ENCODE measurements at regions not wholly inside any gene's neighbourhood (a gene's known extent, or its start where the extent isn't known, plus 50 kb on each side); places are given as distances from the start of the nearest gene placed in this dataset.

GRCh38 chr5:120083851-120084542, 380.1 kb upstream of the PRR16 start:
- Histone ChIP-seq H3K9ac (no peak overlapping the region), H3K4me1 (ENCODE audit: control insufficient read depth in 1 of 2, insufficient read depth in 2 of 2, low read depth in 1 of 2, low read length in 1 of 2) (no peaks in the 10 kb centered on the region; a peak in 1 of 4 replicates), H3K27ac (ENCODE audit: low read depth in 2 of 2, low read length in 1 of 2) (no peak overlapping the region), H3K36me3 (replicated peaks in 1 of 2; ENCODE audit: control insufficient read depth in 1 of 2, insufficient read depth in 2 of 2, low read length in 1 of 2) (no peaks in the 10 kb centered on the region), H3F3A (replicated peaks; ENCODE audit: insufficient read depth) (no peaks in the 10 kb centered on the region), H3K4me3 (ENCODE audit: low read depth in 2 of 2, low read length in 1 of 2) (no peak overlapping the region), H3K9me2 (no peaks in the 10 kb centered on the region), H3K4me2 (no peak overlapping the region), H3K79me2 (ENCODE audit: insufficient read depth) (no peaks in the 10 kb centered on the region), H4K20me1 (ENCODE audit: insufficient read depth) (no peaks in the 10 kb centered on the region), H3K27me3 (ENCODE audit: insufficient read depth) (no peaks in the 10 kb centered on the region), H2AFZ (ENCODE audit: low read depth) (no peak overlapping the region), H3K9me3 (no peaks in the 10 kb centered on the region)
- ChIA-PET CTCF (interaction anchor here (0.7 kb wide), 1 partner anchor 106 kb away, joined by 3 read pairs; no protein-coding TSS in a partner anchor), POLR2A (no interaction called here)
- TF ChIP-seq GATA2 (CRISPR knock-in tag; IDR thresholded peaks at IDR 0.05): no peak
- TF ChIP-seq CHD2 (IDR thresholded peaks at IDR 0.05; ENCODE audit: low read length, partially characterized antibody): no peak
- TF ChIP-seq RAD21 (IDR thresholded peaks at IDR 0.05; ENCODE audit: low read length): no peak
- TF ChIP-seq MEF2A (IDR thresholded peaks at IDR 0.05; ENCODE audit: borderline replicate concordance, low read depth): no peak
- no peak for TF ChIP-seq ZBTB33 (IDR thresholded peaks at IDR 0.05; ENCODE audit: borderline replicate concordance, low read depth)
- no peak for TF ChIP-seq IRF3 (IDR thresholded peaks at IDR 0.05; ENCODE audit: low read depth, low read length)
- no peak for TF ChIP-seq GABPA (IDR thresholded peaks at IDR 0.05; ENCODE audit: low read depth)
- DNase-seq: no peak

GRCh38 chr5:120084543-120084870, 379.6 kb upstream of the PRR16 start:
- ChIA-PET POLR2A (no interaction called here), CTCF (no interaction called here)
- Histone ChIP-seq H3K27me3 (ENCODE audit: insufficient read depth) (no peaks in the 10 kb centered on the region), H3K4me1 (ENCODE audit: control insufficient read depth in 1 of 2, insufficient read depth in 2 of 2, low read depth in 1 of 2, low read length in 1 of 2) (no peaks in the 10 kb centered on the region; a peak in 1 of 4 replicates), H3K4me3 (ENCODE audit: low read depth in 2 of 2, low read length in 1 of 2) (no peak overlapping the region), H2AFZ (ENCODE audit: low read depth) (no peak overlapping the region), H4K20me1 (ENCODE audit: insufficient read depth) (no peaks in the 10 kb centered on the region), H3K36me3 (replicated peaks in 1 of 2; ENCODE audit: control insufficient read depth in 1 of 2, insufficient read depth in 2 of 2, low read length in 1 of 2) (no peaks in the 10 kb centered on the region), H3K79me2 (ENCODE audit: insufficient read depth) (no peaks in the 10 kb centered on the region), H3K27ac (ENCODE audit: low read depth in 2 of 2, low read length in 1 of 2) (no peak overlapping the region), H3K9me3 (no peaks in the 10 kb centered on the region), H3K4me2 (no peak overlapping the region), H3F3A (replicated peaks; ENCODE audit: insufficient read depth) (no peaks in the 10 kb centered on the region), H3K9me2 (no peaks in the 10 kb centered on the region), H3K9ac (no peak overlapping the region)
- no peak for DNase-seq
- TF ChIP-seq GATA2 (CRISPR knock-in tag; IDR thresholded peaks at IDR 0.05) (no peak), NRF1 (IDR thresholded peaks at IDR 0.05; ENCODE audit: low read depth, low read length) (no peak), TEAD4 (IDR thresholded peaks at IDR 0.05; ENCODE audit: borderline replicate concordance, insufficient read depth) (no peak), USF1 (IDR thresholded peaks at IDR 0.05; ENCODE audit: borderline replicate concordance, low read depth) (no peak), MAX (IDR thresholded peaks at IDR 0.05; ENCODE audit: low read depth) (no peak), YY1 (IDR thresholded peaks at IDR 0.05; ENCODE audit: low read depth) (no peak), RXRA (IDR thresholded peaks at IDR 0.05; ENCODE audit: borderline replicate concordance, low read depth) (no peak), RCOR1 (IDR thresholded peaks at IDR 0.05; ENCODE audit: low read length) (no peak), IRF3 (IDR thresholded peaks at IDR 0.05; ENCODE audit: low read depth, low read length) (no peak), GABPA (IDR thresholded peaks at IDR 0.05; ENCODE audit: low read depth) (no peak)
- WGBS (ENCODE audit: low lambda C conversion rate): 74% methylated on average over 2 of the region's 2 CpGs
